Skeletal muscle cell (primary cell): ENCODE measurements at regions not wholly inside any gene's neighbourhood (a gene's known extent, or its start where the extent isn't known, plus 50 kb on each side); places are given as distances from the start of the nearest gene placed in this dataset.

Source experiments
- DNase-seq: peaks from one replicate; pipeline ENCODE4 v3.0.0-alpha.2; 2010; ENCODE audit warnings: low read depth
- H3K4me3 ChIP-seq: 2 replicates; pipeline ENCODE4 v1.5.1; 2011; ENCODE audit warnings: low read depth, mild to moderate bottlenecking, control low read depth, low read length, moderate library complexity

- no peak overlapping the region for H3K4me3 ChIP-seq
- DNase-seq: no peak
These were observed 103.4 kb downstream of the LRRC70 start for GRCh38 chr5:62682059-62682458.

- no peak for DNase-seq
- no peak overlapping the region for H3K4me3 ChIP-seq
These were observed 102.7 kb downstream of the LRRC70 start for GRCh38 chr5:62681117-62681850.

GRCh38 chr5:62680121-62680520 lies 101.5 kb downstream of the LRRC70 start:
- no peak overlapping the region for H3K4me3 ChIP-seq
- no peak for DNase-seq
